GM19035 (cell line): ENCODE measurements at regions not wholly inside any gene's neighbourhood (a gene's known extent, or its start where the extent isn't known, plus 50 kb on each side); places are given as distances from the start of the nearest gene placed in this dataset.

Source experiments
- ATAC-seq: cut with Tn5 transposase; IDR thresholded peaks from one replicate; pipeline ENCODE4 v1.9.1; 2021; ENCODE audit not compliant: unreplicated experiment

- ATAC-seq: no peak
Observed at GRCh38 chr12:65517656-65518210, 239.2 kb downstream of the MSRB3 start.

GRCh38 chr12:65518771-65519170, 240.3 kb downstream of the MSRB3 start:
- ATAC-seq: no peak

- no peak for ATAC-seq
Observed at GRCh38 chr12:65520658-65521057, 242.2 kb downstream of the MSRB3 start.

- no peak for ATAC-seq
Observed at GRCh38 chr12:65522956-65523860, 244.7 kb downstream of the MSRB3 start.

- no peak for ATAC-seq
Observed at GRCh38 chr12:65524666-65525065, 246.2 kb downstream of the MSRB3 start.

- no peak for ATAC-seq
Observed at GRCh38 chr12:65525491-65526141, 247.1 kb downstream of the MSRB3 start.

GRCh38 chr12:65526311-65526710, 247.8 kb downstream of the MSRB3 start:
- no peak for ATAC-seq

GRCh38 chr12:65528127-65528526, 249.6 kb downstream of the MSRB3 start:
- ATAC-seq: no peak

GRCh38 chr12:65529106-65529505, 250.6 kb downstream of the MSRB3 start:
- no peak for ATAC-seq

- ATAC-seq: no peak
Observed at GRCh38 chr12:65529771-65530435, 251.4 kb downstream of the MSRB3 start.

GRCh38 chr12:65532162-65532561, 253.7 kb downstream of the MSRB3 start:
- no peak for ATAC-seq

GRCh38 chr12:65532764-65533163, 254.3 kb downstream of the MSRB3 start:
- no peak for ATAC-seq

GRCh38 chr12:65533177-65533883, 254.8 kb downstream of the MSRB3 start:
- no peak for ATAC-seq

GRCh38 chr12:65534238-65534841, 255.9 kb downstream of the MSRB3 start:
- no peak for ATAC-seq

- no peak for ATAC-seq
Observed at GRCh38 chr12:65535946-65536345, 257.5 kb downstream of the MSRB3 start.

- no peak for ATAC-seq
Observed at GRCh38 chr12:65536351-65536750, 257.9 kb downstream of the MSRB3 start.

- ATAC-seq: no peak
Observed at GRCh38 chr12:65536876-65537681, 258.6 kb downstream of the MSRB3 start.

- no peak for ATAC-seq
Observed at GRCh38 chr12:65537978-65538377, 259.5 kb downstream of the MSRB3 start.

- ATAC-seq: no peak
Observed at GRCh38 chr12:65539023-65539422, 260.5 kb downstream of the MSRB3 start.

- ATAC-seq: no peak
Observed at GRCh38 chr12:65540140-65540539, 261.7 kb downstream of the MSRB3 start.
